GM18861 (cell line): ENCODE measurements at regions not wholly inside any gene's neighbourhood (a gene's known extent, or its start where the extent isn't known, plus 50 kb on each side); places are given as distances from the start of the nearest gene placed in this dataset.

Source experiments
- ATAC-seq: cut with Tn5 transposase; IDR thresholded peaks from one replicate; pipeline ENCODE4 v1.9.1; 2021; ENCODE audit not compliant: unreplicated experiment

GRCh38 chr6:77403424-77403823 lies 59.9 kb downstream of the HTR1B start:
- ATAC-seq = no peak

- ATAC-seq = no peak
Measured at GRCh38 chr6:77401231-77401630, 62.1 kb downstream of the HTR1B start.

GRCh38 chr6:77397561-77397960 lies 65.7 kb downstream of the HTR1B start:
- ATAC-seq = no peak

- ATAC-seq = no peak
Measured at GRCh38 chr6:77389402-77389801, 73.9 kb downstream of the HTR1B start.

- ATAC-seq = no peak
Measured at GRCh38 chr6:77383026-77383425, 80.3 kb downstream of the HTR1B start.

- ATAC-seq = no peak
Measured at GRCh38 chr6:77373955-77374354, 89.3 kb downstream of the HTR1B start.

GRCh38 chr6:77371748-77372147 lies 91.5 kb downstream of the HTR1B start:
- no peak for ATAC-seq

- no peak for ATAC-seq
Measured at GRCh38 chr6:77368660-77369313, 94.5 kb downstream of the HTR1B start.

GRCh38 chr6:77366798-77367197 lies 96.5 kb downstream of the HTR1B start:
- no peak for ATAC-seq

GRCh38 chr6:77363702-77364101 lies 99.6 kb downstream of the HTR1B start:
- no peak for ATAC-seq

- no peak for ATAC-seq
Measured at GRCh38 chr6:77362055-77362454, 101.2 kb downstream of the HTR1B start.

GRCh38 chr6:77361018-77361417 lies 102.3 kb downstream of the HTR1B start:
- ATAC-seq = no peak

- no peak for ATAC-seq
Measured at GRCh38 chr6:77356821-77357220, 106.5 kb downstream of the HTR1B start.

- ATAC-seq = no peak
Measured at GRCh38 chr6:77354581-77354980, 108.7 kb downstream of the HTR1B start.

- no peak for ATAC-seq
Measured at GRCh38 chr6:77353129-77353528, 110.2 kb downstream of the HTR1B start.

- no peak for ATAC-seq
Measured at GRCh38 chr6:77341058-77341986, 122.0 kb downstream of the HTR1B start.

- no peak for ATAC-seq
Measured at GRCh38 chr6:77340331-77340730, 123.0 kb downstream of the HTR1B start.

GRCh38 chr6:77339926-77340325 lies 123.4 kb downstream of the HTR1B start:
- ATAC-seq = no peak

- ATAC-seq = no peak
Measured at GRCh38 chr6:77337392-77337791, 125.9 kb downstream of the HTR1B start.

- no peak for ATAC-seq
Measured at GRCh38 chr6:77334093-77334492, 129.2 kb downstream of the HTR1B start.

GRCh38 chr6:77332915-77333623 lies 130.2 kb downstream of the HTR1B start:
- no peak for ATAC-seq

GRCh38 chr6:77326711-77327110 lies 136.6 kb downstream of the HTR1B start:
- no peak for ATAC-seq
